Amniotic epithelial cell (primary cell): ENCODE measurements at regions not wholly inside any gene's neighbourhood (a gene's known extent, or its start where the extent isn't known, plus 50 kb on each side); places are given as distances from the start of the nearest gene placed in this dataset.
"Not testable (repeated sequence)": the region's sequence is repeated elsewhere in the genome, so short reads cannot be mapped to it uniquely, and the experiment has no call there.

Experiments
- DNase-seq: peaks from one replicate; pipeline ENCODE4 v3.0.0-alpha.2; 2010; ENCODE audit warnings: low read depth

DNA sequence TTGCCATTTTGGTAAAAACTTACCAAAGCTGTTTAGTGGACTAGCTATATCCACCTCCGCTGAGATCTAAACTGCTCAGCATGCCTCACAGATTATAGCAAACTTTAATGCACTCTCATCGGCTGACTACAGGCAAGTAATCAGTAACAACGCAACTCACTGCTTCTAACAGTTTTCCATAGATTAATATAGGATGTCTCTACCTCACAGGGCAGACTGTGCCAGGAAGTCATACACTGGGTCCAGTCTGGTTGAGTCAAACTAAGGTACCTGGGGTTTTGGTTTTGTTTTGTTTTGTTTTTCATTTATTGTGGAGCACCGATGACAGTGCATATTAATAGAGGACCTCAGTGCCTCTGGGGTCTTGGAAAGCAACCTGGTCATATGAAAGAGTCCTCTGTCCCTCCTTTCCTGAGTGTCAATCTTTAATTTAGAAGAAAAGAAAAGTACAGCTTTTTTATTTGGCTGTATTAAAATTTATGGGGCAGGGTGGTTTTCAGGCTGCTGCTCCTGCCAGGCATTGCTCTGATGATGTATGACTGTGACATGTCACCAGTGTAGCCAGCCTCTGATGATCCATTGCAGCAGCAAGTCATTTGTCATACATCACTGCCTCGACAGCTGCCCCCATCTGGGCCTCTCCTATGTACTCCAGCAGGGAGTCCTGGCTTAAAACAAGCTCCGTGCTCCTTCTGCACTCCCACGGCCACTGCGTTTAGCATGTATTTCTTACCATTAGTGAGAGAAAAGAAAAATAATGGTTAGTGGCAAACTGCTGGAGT lies 854.1 kb downstream of the KCNJ2 start:
- peak; percentile 1 for DNase-seq

GRCh38 chr17:71024172-71024571 lies 854.8 kb downstream of the KCNJ2 start:
- peak; percentile 1 for DNase-seq

DNA sequence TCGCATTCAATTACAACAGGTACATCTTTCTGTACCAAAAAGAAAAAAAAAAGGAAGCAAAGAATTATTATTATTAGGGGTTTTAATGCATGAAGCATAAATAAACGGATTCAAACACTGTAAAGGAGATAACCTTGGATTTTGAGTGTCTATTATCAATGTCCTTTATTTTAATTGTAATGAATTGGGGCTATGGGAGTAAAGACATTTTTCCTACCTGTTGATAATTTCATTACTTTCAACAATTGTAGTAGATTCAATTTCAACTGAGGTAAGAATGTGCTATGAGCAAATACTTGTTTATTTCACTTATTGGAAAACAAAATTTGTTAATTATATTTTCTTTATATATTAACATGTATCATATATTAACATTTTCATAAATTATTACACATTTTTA lies 855.6 kb downstream of the KCNJ2 start:
- DNase-seq: no peak

DNA sequence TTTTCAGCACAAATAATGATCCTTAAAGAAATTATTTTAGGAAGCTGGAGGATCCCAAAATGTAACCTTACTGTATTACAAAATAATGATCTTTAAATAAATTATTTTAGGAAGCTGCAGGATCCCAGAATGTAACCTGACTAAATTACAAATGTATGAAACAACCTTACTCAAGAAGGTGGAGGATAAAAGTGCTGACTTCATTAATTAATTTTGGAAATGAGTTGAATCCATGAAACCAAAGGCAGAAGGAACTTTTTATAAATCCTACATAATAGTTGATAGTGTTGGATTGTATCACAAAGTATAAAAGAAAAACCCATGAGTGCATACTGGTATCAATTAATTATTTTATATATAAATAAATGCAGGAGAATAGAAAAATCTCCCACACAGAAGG lies 859.9 kb downstream of the KCNJ2 start:
- DNase-seq: no peak

GRCh38 chr17:71031286-71031685 lies 862.0 kb downstream of the KCNJ2 start:
- not testable (repeated sequence) for DNase-seq

- no peak for DNase-seq
Measured at GRCh38 chr17:71032746-71033273, 863.5 kb downstream of the KCNJ2 start.

DNA sequence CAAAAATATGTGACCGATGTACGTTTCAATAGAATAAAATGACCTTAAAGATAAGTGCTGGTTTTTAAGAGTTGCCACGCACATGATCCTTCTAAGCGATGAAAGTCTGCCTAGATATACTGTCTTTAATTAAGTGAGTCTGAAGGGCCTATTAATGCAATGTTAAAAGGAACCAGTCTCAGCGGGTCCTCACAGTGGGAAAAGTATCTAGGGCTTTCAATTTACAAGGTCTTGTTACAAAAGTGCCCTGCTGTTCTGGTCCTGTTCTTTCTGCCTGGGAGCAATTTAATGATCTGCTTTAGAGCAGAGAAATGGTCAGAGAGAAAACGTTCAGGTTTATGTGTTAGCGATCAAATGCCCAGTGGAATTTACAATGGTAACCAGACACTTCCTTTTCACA lies 864.0 kb downstream of the KCNJ2 start:
- no peak for DNase-seq

GRCh38 chr17:71035226-71035625 lies 865.9 kb downstream of the KCNJ2 start:
- no peak for DNase-seq

DNA sequence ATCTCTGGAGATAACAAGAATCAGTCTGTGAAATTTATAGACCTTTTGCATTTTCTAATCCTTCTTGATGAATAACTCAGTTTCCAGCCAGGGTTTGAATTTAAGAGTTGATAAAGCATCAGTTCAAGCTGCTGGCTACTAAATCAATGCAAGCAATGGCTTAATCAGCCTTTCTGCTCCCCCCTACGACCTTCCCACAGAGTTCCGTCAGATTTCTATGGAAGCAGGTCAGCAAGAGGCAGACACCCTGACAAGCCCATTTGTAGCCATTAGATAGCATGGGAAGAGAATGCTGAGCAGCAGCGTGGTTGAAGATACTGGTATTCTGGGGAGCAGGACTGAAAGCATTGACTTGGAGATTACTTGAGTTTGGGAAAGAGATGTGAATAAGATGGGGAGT lies 868.1 kb downstream of the KCNJ2 start:
- DNase-seq: peak; percentile 7

DNA sequence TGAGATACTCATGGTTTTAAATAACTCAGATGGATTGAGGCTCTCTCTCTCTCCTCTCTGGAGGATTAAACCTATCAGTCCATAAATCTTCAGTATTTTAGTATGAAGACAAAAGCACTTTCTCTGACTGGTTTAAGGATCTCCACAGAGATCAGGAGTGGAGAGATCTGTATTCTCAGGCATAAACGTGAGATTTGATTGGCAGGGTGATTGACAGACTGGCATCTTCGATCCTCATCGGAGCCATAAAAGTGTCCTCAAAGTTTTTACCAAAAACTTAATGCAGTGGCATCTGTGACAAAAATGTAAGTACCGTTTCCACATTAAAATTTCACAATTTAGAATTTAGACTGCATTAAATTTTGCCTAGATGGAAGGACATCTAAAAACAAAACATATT lies 870.1 kb downstream of the KCNJ2 start:
- DNase-seq: no peak

DNA sequence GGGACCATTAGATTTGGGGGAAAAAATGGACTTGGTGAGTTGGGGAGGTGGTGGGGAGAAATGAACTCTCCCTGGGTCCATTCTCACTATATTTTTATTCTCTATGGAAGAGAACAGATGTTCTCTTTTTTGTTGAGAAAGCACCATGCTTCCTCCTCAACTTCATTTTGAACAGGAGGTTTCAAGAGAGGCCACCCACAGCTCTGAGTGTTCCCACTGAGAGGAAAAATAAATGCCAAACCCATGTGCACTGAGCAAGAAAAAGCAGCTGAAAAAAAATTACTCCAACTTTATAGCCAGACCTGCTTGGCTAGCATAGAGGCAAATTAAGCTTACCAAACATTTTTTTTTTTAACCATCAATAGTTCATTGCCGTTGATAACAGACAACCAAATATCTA lies 883.6 kb downstream of the KCNJ2 start:
- no peak for DNase-seq

- peak; percentile 45 for DNase-seq
Measured at GRCh38 chr17:71055128-71055527, 885.8 kb downstream of the KCNJ2 start.

DNA sequence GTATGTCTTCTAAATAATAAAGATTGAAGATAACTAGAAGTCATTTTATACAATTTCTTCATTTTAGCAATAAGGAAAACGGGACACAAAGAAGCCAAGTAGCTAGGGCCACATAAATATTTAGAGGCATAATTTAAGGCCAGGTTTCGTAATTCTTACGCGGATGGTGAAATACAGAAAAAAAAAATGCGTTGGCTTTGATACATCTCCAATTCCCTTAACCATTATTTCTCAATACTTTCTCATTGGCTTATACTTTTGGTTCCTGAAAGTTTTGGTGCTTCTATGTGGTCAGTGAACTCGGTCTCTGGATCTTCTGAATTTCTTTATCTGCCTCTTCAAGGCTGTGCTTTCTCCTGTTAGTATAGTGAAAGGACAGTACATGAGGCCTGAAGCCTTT lies 888.1 kb downstream of the KCNJ2 start:
- DNase-seq: no peak

DNA sequence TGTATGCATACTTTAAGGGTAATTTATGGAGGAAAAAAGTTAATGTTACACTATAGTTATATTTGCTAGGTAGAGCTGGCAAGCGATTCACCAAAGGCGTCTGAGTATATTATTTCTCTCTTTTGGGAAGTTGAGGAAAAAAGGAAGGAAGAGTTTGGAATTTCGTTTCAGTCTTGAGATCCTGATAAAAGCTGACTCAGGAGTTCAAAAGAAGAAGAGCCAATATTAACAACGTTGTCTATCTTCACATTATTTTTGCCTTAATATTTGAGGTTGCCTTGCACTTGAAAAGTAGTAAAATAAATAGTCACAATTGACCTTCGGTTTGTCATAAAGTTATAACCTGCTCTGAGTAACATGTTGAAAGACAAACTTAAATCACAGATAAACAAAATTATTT lies 888.6 kb downstream of the KCNJ2 start:
- no peak for DNase-seq

GRCh38 chr17:71063127-71063526 lies 893.8 kb downstream of the KCNJ2 start:
- no peak for DNase-seq

DNA sequence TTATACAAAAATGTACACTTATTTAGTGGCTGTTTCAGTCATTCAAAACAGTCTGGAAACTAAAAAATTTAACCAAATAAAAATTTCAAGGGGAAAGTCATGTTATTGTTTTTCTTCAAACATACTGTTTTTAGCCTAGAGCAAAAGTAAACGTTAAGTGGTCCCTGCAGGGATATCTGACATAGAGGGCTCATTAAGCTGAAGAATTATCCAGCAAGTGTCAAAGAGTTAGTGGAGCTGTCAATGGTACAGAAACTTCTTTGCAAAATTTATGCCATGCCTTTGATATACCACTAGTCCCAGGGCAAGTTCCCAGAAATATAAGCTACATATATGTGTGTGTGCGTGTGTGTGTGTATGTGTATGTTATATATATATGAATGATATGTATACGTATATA lies 894.2 kb downstream of the KCNJ2 start:
- no peak for DNase-seq

DNA sequence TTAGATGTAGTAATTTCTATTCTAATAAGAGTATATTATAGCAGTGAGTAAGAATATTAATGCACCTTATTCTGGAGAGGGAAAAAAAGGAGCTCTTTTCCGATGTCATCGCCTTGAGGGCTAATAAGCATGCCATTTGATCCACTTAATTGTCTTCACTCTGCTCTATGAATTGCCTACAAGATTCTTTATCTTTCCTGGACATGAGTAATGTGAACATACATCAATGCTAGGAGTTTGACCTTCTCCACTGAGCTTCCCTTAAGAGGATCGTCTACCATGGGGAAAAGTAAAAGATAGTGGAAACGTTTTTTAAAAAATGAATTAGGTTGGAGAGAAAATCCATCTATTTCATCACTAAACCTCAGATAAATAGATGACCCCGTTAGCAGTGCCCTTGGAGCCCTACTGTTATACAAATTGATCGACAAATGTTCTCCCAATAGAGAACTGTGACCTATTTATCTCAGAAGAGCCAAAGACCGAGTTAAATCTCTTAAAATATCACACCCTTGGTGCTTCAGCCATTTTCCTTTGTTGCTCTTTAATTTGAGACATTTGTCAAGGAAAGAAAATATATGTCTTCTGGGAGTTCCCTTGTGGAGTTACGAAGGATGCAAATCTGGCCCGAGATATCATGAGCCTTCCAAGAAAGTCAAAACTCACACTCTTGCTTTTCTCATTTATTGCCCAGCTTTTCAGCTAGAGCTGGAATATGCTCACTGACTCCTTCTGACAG lies 898.5 kb downstream of the KCNJ2 start:
- no peak for DNase-seq

- DNase-seq: peak; percentile 11
Measured at GRCh38 chr17:71068408-71068750, 899.0 kb downstream of the KCNJ2 start.

- no peak for DNase-seq
Measured at GRCh38 chr17:71071041-71071440, 901.7 kb downstream of the KCNJ2 start.

DNA sequence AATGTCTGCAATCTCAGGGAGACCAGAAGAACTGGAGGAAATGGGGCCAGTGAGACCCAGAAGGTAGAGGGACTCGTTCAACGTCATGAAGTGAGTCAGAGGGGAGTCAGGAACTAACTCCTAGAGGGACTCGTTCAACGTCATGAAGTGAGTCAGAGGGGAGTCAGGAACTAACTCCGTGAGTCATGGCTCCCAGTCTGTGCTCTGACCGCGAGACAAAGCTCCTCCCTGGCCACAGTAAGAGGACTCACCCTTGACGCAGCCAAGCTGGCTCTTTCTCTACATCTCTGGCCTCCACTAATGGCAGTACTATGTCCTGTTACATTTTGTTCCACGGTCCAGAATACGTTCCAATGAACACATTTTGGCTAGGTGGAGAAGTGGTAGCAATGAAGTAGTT lies 902.5 kb downstream of the KCNJ2 start:
- peak; percentile 96 for DNase-seq

DNA sequence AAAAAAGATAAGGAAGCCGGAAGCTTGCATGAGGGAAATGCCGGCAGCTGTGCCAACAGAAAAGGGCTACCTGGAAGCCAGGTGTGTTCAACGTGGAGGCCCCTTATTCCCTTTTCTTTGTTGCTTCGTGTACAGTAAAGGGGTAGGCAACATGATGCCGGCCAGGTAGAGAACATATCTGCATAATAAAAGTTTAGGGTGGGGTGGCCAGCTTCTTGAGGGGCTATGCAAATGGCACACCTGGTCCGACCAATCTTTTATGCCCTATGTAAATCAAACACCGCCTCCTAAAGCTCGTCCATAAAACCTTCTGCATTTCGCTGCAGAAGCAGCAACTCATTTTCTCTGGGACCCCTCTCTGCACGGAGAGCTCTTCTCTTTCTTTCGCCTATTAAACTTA lies 911.6 kb downstream of the KCNJ2 start:
- DNase-seq: no peak

GRCh38 chr17:71081666-71082065 lies 912.3 kb downstream of the KCNJ2 start:
- DNase-seq: no peak

DNA sequence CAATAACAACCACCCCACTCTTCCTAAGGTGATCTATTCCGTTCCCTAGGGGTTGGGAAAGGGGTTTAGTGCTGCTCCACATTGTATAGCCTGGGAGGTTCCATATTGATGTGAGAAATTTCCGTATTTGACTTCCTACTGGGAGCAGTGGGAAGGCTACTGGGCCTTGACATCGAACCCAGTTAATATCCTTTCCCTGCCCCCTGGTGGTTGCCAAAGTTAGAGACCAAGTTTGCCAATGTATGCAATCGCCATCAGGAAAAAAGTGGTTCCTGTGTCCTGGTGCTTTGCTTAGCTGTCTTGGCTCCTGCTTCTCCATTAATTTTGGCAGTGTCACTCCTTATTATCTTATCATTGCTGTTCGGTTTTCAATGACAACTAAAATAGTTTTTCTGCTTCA lies 914.9 kb downstream of the KCNJ2 start:
- DNase-seq: peak; percentile 47

GRCh38 chr17:71084838-71085237 lies 915.5 kb downstream of the KCNJ2 start:
- no peak for DNase-seq
